ENCODE measurements at regions not wholly inside any gene's neighbourhood (a gene's known extent, or its start where the extent isn't known, plus 50 kb on each side); places are given as distances from the start of the nearest gene placed in this dataset.

DNA sequence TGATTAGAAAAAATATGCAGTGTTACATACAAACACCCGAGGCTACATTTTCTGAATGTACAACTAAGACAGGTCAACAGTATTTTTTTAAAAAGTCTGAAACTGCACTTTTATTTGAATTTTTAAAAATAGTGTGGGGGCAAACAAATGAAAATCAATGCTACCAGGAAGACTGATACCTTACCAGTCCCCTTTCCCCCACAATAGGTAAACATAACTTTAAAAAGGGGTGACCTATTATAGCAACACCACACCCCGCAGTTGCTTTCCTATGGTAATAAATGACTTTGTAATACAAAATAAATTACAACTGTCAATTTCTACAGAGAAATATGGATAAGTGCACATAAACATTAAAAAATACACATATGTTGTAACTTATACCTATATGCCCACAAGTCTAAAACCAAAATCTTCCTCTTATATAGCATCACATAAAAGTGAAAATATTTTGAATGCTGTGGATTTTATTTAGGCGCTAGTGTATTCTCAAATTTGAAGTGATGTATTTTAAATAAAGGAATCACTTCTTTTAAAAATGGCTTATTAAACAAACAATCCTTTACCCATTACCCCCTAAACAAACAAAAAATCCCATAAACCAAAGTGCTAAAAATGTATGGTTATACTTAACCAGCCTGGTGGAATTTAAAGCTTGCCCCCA lies 63.1 kb downstream of the KCNRG start:
- H3K4me1 ChIP-seq, result peaks cover 0 to 5% of the 10 kb centered on the region in 2 donors
- H3K27me3 ChIP-seq, result no peaks in the 10 kb centered on the region
- TF ChIP-seq, protein P1, sequence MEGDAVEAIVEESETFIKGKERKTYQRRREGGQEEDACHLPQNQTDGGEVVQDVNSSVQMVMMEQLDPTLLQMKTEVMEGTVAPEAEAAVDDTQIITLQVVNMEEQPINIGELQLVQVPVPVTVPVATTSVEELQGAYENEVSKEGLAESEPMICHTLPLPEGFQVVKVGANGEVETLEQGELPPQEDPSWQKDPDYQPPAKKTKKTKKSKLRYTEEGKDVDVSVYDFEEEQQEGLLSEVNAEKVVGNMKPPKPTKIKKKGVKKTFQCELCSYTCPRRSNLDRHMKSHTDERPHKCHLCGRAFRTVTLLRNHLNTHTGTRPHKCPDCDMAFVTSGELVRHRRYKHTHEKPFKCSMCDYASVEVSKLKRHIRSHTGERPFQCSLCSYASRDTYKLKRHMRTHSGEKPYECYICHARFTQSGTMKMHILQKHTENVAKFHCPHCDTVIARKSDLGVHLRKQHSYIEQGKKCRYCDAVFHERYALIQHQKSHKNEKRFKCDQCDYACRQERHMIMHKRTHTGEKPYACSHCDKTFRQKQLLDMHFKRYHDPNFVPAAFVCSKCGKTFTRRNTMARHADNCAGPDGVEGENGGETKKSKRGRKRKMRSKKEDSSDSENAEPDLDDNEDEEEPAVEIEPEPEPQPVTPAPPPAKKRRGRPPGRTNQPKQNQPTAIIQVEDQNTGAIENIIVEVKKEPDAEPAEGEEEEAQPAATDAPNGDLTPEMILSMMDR (IDR thresholded peaks at IDR 0.05), result no peak
- no peaks in the 10 kb centered on the region for H3K36me3 ChIP-seq
- intact Hi-C loops (cut with DNase I), result loop anchor here (2.0 kb wide), 1 partner anchor 142 kb away; the partner anchor contains the start of gene SPRYD7
- H3K9me3 ChIP-seq, result no peaks in the 10 kb centered on the region
- H3K4me3 ChIP-seq, result peak overlapping the region; percentile 78 to 95
- DNase-seq (ENCODE audit: low spot score in 2 of 2), result no peak
- peak overlapping the region; percentile 89 to 96 for H3K27ac ChIP-seq

DNA sequence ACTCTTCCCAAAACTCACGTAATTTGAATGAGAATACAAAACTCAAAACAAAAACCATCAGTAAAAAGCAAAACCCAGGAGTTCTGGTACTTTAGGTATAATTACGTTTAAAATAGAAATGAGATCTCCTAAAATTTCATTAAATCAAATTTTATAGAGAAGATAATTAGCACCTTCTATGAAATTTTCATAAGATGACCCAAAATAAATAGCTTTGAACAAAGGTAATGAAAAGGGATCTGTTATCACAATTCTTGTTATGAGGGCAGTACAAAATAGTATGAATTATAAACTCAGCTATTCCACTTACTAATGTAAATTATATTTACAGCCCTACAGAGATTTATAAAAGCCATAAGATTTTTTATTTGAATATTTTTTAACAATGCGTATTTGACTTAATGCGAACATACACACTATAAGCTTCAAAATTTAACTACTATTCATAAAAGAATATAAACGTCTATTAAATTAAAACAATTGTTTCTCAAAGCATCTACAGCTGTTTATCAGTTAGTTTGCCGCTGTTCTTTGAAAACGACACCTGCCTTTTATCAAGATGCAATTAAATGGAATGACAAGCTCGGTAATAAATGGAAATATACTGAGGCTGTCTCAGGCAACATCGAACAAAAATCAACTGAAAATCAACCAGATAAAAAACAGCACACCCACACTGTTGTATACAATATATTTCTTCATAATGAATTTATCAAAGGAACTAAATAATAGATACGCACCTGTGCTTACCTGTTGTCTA lies 63.8 kb downstream of the KCNRG start:
- TF ChIP-seq, protein P1 (IDR thresholded peaks at IDR 0.05), result no peak
- Histone ChIP-seq H3K4me3 (peak overlapping the region; percentile 78 to 95), H3K36me3 (no peaks in the 10 kb centered on the region), H3K4me1 (peaks cover 0 to 8% of the 10 kb centered on the region in 2 donors), H3K9me3 (no peaks in the 10 kb centered on the region), H3K27me3 (no peaks in the 10 kb centered on the region), H3K27ac (peak overlapping the region; percentile 89 to 96)
- DNase-seq (ENCODE audit: low spot score in 2 of 2), result no peak
- intact Hi-C loops (cut with DNase I), result loop anchor here (2.0 kb wide), 1 partner anchor 142 kb away; the partner anchor contains the start of gene SPRYD7

DNA sequence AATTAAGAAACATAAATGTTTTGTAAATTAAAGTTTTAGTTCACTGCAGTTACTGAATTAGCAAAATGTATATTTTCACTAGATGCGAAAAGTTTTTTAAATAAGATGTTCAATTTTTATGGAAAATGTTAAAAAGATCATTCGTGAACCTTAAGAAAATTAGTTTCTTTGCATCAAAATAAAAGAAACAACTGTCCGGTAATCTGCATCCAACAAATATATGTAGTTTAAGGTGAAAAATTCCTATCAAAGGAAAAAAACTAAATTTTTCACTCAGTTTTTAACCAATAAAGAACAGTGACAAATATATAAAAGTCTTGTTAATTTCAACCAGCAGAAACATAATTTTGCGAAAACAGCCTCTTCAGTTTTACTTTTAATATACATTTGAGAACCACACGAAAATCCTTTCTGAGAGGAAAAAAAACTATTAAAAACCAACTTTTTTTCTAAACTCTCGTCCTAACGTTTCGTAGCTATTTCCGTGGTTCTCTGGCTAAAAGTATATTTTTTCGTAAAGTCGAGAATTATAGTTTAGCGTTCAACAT lies 64.5 kb downstream of the KCNRG start:
- peak overlapping the region; percentile 78 to 95 for H3K4me3 ChIP-seq
- H3K36me3 ChIP-seq, result no peaks in the 10 kb centered on the region
- DNase-seq (ENCODE audit: low spot score in 2 of 2), result no peak
- peaks cover 0 to 8% of the 10 kb centered on the region in 2 donors for H3K4me1 ChIP-seq
- intact Hi-C loops (cut with DNase I), result loop anchor here (2.0 to 10.0 kb wide), 5 partner anchors 102 to 387 kb away; partner anchors contain the start of genes EBPL and SPRYD7
- no peaks in the 10 kb centered on the region for H3K9me3 ChIP-seq
- peak overlapping the region; percentile 89 to 96 for H3K27ac ChIP-seq
- no peaks in the 10 kb centered on the region for H3K27me3 ChIP-seq
- TF ChIP-seq, protein P1 (IDR thresholded peaks at IDR 0.05), result no peak

DNA sequence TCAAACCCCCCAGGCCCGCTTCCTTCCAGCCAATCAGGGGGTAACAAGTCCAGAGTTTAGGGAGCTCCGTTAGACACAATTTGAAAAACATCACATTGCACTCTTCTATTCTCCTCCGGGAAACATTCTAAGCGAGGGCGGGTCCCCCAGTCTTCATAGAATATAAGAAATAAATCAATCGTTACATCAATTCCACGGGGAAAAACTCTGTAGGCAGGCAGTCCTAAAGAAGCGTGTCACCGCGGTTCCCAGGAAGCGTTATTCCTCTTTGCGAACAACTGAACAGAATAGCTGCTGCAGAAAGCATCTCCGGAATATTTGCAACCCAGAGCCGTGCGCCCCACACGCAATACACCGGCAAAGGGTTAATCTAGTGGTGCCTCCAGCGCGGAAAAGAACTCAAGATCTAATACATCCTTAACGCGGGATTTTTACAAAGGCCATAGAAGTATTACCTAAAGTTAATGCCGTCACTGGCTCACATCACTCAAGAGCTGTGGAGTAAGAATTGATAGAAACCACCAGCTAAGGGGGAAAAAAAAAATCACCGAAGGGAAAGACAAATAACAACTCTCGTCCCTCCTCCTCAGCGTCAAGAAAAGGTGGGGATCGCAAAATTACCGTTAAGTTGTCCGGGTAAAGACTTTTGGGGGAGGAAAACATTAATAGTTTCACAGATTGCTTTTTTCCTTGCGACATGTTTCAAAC lies 65.1 kb downstream of the KCNRG start:
- no peak for DNase-seq (ENCODE audit: low spot score in 2 of 2)

More for the DNA sequence above, 65.1 kb downstream of the KCNRG start:
- H3K4me1 ChIP-seq, result peaks cover 0 to 6% of the 10 kb centered on the region in 2 donors
- H3K27ac ChIP-seq, result peak overlapping the region; percentile 89 to 96
- H3K27me3 ChIP-seq, result no peaks in the 10 kb centered on the region
- H3K9me3 ChIP-seq, result no peaks in the 10 kb centered on the region
- TF ChIP-seq, protein P1 (IDR thresholded peaks at IDR 0.05), result no peak
- intact Hi-C loops (cut with DNase I), result loop anchor here (5.0 to 10.0 kb wide), 4 partner anchors 103 to 388 kb away; partner anchors contain the start of gene EBPL
- H3K4me3 ChIP-seq, result peak overlapping the region; percentile 78 to 95
- no peaks in the 10 kb centered on the region for H3K36me3 ChIP-seq
